ENCODE measurements at regions not wholly inside any gene's neighbourhood (a gene's known extent, or its start where the extent isn't known, plus 50 kb on each side); places are given as distances from the start of the nearest gene placed in this dataset.

DNA sequence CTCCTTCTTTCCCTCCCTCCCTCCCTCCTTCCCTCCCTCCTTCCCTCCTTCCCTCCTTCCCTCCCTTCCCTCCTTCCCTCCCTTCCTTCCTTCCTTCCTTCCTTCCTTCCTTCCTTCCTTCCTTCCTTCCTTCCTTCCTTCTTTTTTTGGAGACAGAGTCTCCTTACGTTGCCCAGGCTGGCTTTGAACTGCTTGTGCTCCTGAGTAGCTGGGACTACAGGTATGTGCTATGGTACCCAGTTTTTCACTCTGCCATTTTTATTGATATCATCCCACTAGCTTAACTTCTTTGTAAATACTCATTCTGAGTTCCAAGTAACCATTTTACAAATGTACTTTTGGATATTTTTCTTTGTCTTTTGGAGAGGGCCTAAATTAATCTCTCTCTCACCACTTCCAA lies 336.8 kb upstream of the DDI1 start:
- TF ChIP-seq GATA2 (IDR thresholded peaks at IDR 0.05; ENCODE audit: low read depth, low read length): no peak
- no peak for TF ChIP-seq GATA3 (IDR thresholded peaks at IDR 0.05; ENCODE audit: low read depth, low read length)
